GM23338 (cell line): ENCODE measurements at regions not wholly inside any gene's neighbourhood (a gene's known extent, or its start where the extent isn't known, plus 50 kb on each side); places are given as distances from the start of the nearest gene placed in this dataset.

Experiments used
- ATAC-seq: fragments of 200-7000 bp; cut with Tn5 transposase; 3 replicates; pipeline ENCODE4 v1.9.1; 2020
- DNase-seq: peaks from one replicate; pipeline ENCODE4 v3.0.0-alpha.2; 2015; ENCODE audit warnings: low spot score
- H2AFZ ChIP-seq: fragments of 200-600 bp; sonication (generic); 2 replicates; pipeline ENCODE4 v1.8.0; 2016; ENCODE audit warnings: antibody characterized with exemption, mild to moderate bottlenecking, moderate library complexity
- H3F3A ChIP-seq: fragments of 200-600 bp; sonication (generic); replicated peaks from 2 replicates; pipeline ENCODE4 v1.8.0; 2017; ENCODE audit warnings: antibody characterized with exemption, mixed run types, low read depth
- H3K27ac ChIP-seq: fragments of 200-600 bp; sonication (generic); 2 replicates; pipeline ENCODE4 v1.6.1; 2016; ENCODE audit warnings: low read depth
- H3K27me3 ChIP-seq: fragments of 200-600 bp; sonication (generic); 2 replicates; pipeline ENCODE4 v1.8.0; 2016; ENCODE audit warnings: mild to moderate bottlenecking, mixed run types, moderate library complexity; ENCODE audit not compliant: insufficient read depth
- H3K36me3 ChIP-seq: fragments of 200-600 bp; sonication (generic); 2 replicates; pipeline ENCODE4 v1.8.0; 2016; ENCODE audit warnings: mild to moderate bottlenecking; ENCODE audit not compliant: insufficient read depth
- H3K4me1 ChIP-seq: fragments of 200-600 bp; sonication (generic); 2 replicates; pipeline ENCODE4 v1.8.0; 2016; ENCODE audit warnings: mild to moderate bottlenecking, moderate library complexity; ENCODE audit not compliant: insufficient read depth
- H3K4me2 ChIP-seq: fragments of 200-600 bp; sonication (generic); 2 replicates; pipeline ENCODE4 v1.7.1; 2017; ENCODE audit warnings: mixed run types
- H3K4me3 ChIP-seq: fragments of 200-600 bp; sonication (generic); 2 replicates; pipeline ENCODE4 v1.6.1; 2016; ENCODE audit warnings: mixed run types
- H3K79me2 ChIP-seq: fragments of 200-600 bp; sonication (generic); replicated peaks from 2 replicates; pipeline ENCODE4 v1.8.0; 2017; ENCODE audit warnings: mild to moderate bottlenecking; ENCODE audit not compliant: insufficient read depth
- H3K9me2 ChIP-seq: fragments of 200-600 bp; sonication (generic); 2 replicates; pipeline ENCODE4 v1.8.0; 2017; ENCODE audit not compliant: insufficient read depth
- H4K20me1 ChIP-seq: fragments of 200-600 bp; sonication (generic); replicated peaks from 2 replicates; pipeline ENCODE4 v1.8.0; 2017; ENCODE audit warnings: mild to moderate bottlenecking; ENCODE audit not compliant: insufficient read depth
- H3K27ac Mint-ChIP-seq: 2 replicates; pipeline ENCODE4 v1.8.0; 2020; ENCODE audit warnings: inconsistent platforms, mild to moderate bottlenecking, moderate library complexity, mixed read lengths
- H3K27me3 Mint-ChIP-seq: 3 replicates; pipeline ENCODE4 v1.8.0; 2022; ENCODE audit warnings: low read depth, mild to moderate bottlenecking, moderate library complexity, mixed read lengths, inconsistent platforms; ENCODE audit not compliant: insufficient read depth, poor library complexity
- H3K36me3 Mint-ChIP-seq: 3 replicates; pipeline ENCODE4 v1.8.0; 2021; ENCODE audit warnings: low read depth, mild to moderate bottlenecking, inconsistent platforms, moderate library complexity, mixed read lengths
- H3K4me1 Mint-ChIP-seq: 3 replicates; pipeline ENCODE4 v1.8.0; 2020; ENCODE audit warnings: mild to moderate bottlenecking, inconsistent platforms, mixed read lengths
- H3K4me3 Mint-ChIP-seq: 3 replicates; pipeline ENCODE4 v1.8.0; 2021; ENCODE audit warnings: moderate library complexity, mild to moderate bottlenecking, inconsistent platforms, mixed read lengths
- H3K9me3 Mint-ChIP-seq: 3 replicates; pipeline ENCODE4 v1.8.0; 2020; ENCODE audit warnings: moderate library complexity, mild to moderate bottlenecking, inconsistent platforms, mixed read lengths
- CREB1 ChIP-seq: fragments of 250-450 bp; sonication (Bioruptor Pico); IDR thresholded peaks from 2 replicates; pipeline ENCODE4 v1.5.0; 2020; ENCODE audit warnings: low read depth, mild to moderate bottlenecking, moderate library complexity
- CTCF ChIP-seq, 2 experiments: fragments of 200-600 bp in 1 of 2; sonication (generic) in 1 of 2; conservative IDR thresholded peaks; 2 replicates each; pipeline versions ENCODE4 v1.5.1 to v1.6.1; 2016 to 2017; ENCODE audit warnings: antibody characterized with exemption in 2 of 2, low read depth in 2 of 2, mild to moderate bottlenecking in 2 of 2, moderate library complexity in 1 of 2
- EZH2 ChIP-seq: fragments of 200-600 bp; sonication (generic); IDR thresholded peaks from one replicate; pipeline ENCODE4 v1.8.0; 2017; ENCODE audit warnings: antibody characterized with exemption, mild to moderate bottlenecking, low read depth; ENCODE audit not compliant: unreplicated experiment
- EZH2phosphoT487 ChIP-seq: fragments of 200-600 bp; sonication (generic); IDR thresholded peaks from one replicate; pipeline ENCODE4 v1.8.1; 2018; ENCODE audit warnings: antibody characterized with exemption; ENCODE audit not compliant: unreplicated experiment
- JUNB ChIP-seq: IDR thresholded peaks from one replicate; pipeline ENCODE4 v1.6.1; 2016; ENCODE audit warnings: antibody characterized with exemption; ENCODE audit not compliant: unreplicated experiment
- REST ChIP-seq: IDR thresholded peaks from one replicate; pipeline ENCODE4 v1.6.1; 2018; ENCODE audit warnings: antibody characterized with exemption; ENCODE audit not compliant: unreplicated experiment
- ZNF462 ChIP-seq: fragments of 250-450 bp; sonication (Bioruptor Pico); IDR thresholded peaks from 2 replicates; pipeline ENCODE4 v1.5.0; 2020; ENCODE audit warnings: mild to moderate bottlenecking, moderate library complexity

GRCh38 chr5:90220554-90220953, 189.0 kb downstream of the CETN3 start:
- Histone ChIP-seq H3K9me2 (no peaks in the 10 kb centered on the region; the same call in 1 of the 2 replicates), H3K27me3 (no peaks in the 10 kb centered on the region), H3K4me1 (no peaks in the 10 kb centered on the region), H3K79me2 (no peaks in the 10 kb centered on the region), H3F3A (no peaks in the 10 kb centered on the region), H3K4me2 (no peak overlapping the region), H3K36me3 (no peaks in the 10 kb centered on the region), H3K4me3 (no peak overlapping the region), H2AFZ (no peak overlapping the region), H3K27ac (no peak overlapping the region), H4K20me1 (no peaks in the 10 kb centered on the region)
- Mint-ChIP-seq H3K27me3 (no peaks in the 10 kb centered on the region), H3K4me1 (no peaks in the 10 kb centered on the region), H3K27ac (no peak overlapping the region), H3K36me3 (no peaks in the 10 kb centered on the region), H3K4me3 (no peak overlapping the region), H3K9me3 (no peaks in the 10 kb centered on the region)
- no peak for DNase-seq
- no peak for ATAC-seq
- TF ChIP-seq EZH2 (no peak), CTCF (conservative IDR thresholded peaks at IDR 0.05; ENCODE audit: low read depth in 2 of 2) (no peak), CREB1 (CRISPR knock-in tag) (no peak), REST (no peak), JUNB (no peak)

- Histone ChIP-seq H3K79me2 (no peaks in the 10 kb centered on the region), H3K4me1 (no peaks in the 10 kb centered on the region), H3K4me3 (no peak overlapping the region), H3K9me2 (no peaks in the 10 kb centered on the region; the same call in 1 of the 2 replicates), H2AFZ (no peak overlapping the region), H3K27me3 (no peaks in the 10 kb centered on the region), H4K20me1 (no peaks in the 10 kb centered on the region), H3K36me3 (no peaks in the 10 kb centered on the region), H3K27ac (no peak overlapping the region), H3K4me2 (no peak overlapping the region), H3F3A (no peaks in the 10 kb centered on the region)
- ATAC-seq = no peak
- H3K9me3 Mint-ChIP-seq = peaks cover 2% of the 10 kb centered on the region; the same call in 1 of the 3 replicates
- DNase-seq = no peak
- H3K36me3 Mint-ChIP-seq = no peaks in the 10 kb centered on the region; the same call in 2 of the 3 replicates
- no peaks in the 10 kb centered on the region for H3K27me3 Mint-ChIP-seq
- TF ChIP-seq EZH2 = no peak
- TF ChIP-seq EZH2phosphoT487 = no peak
- TF ChIP-seq ZNF462 (CRISPR knock-in tag) = no peak
- H3K4me3 Mint-ChIP-seq = no peak overlapping the region
- H3K4me1 Mint-ChIP-seq = no peaks in the 10 kb centered on the region
- no peak overlapping the region for H3K27ac Mint-ChIP-seq
These were observed 194.6 kb downstream of the CETN3 start for GRCh38 chr5:90214991-90215390.
